ENCODE measurements at regions not wholly inside any gene's neighbourhood (a gene's known extent, or its start where the extent isn't known, plus 50 kb on each side); places are given as distances from the start of the nearest gene placed in this dataset.

- intact Hi-C loops (cut with micrococcal nuclease) = no loop called here
- no peak for ATAC-seq
- TF ChIP-seq ZEB2 (IDR thresholded peaks at IDR 0.05) (no peak), JUN (IDR thresholded peaks at IDR 0.05; ENCODE audit: borderline replicate concordance, low read depth, low read length) (peak; percentile 43; the same call in 1 of the 2 replicates), JUN (CRISPR knock-in tag; IDR thresholded peaks at IDR 0.05; ENCODE audit: borderline replicate concordance) (0 out of 2 replicates have a peak, but pooled peaks have one; percentile 25), STAT5A (IDR thresholded peaks at IDR 0.05; ENCODE audit: borderline replicate concordance, low read length) (no peak), TCF3 (CRISPR knock-in tag; IDR thresholded peaks at IDR 0.05) (peak; percentile 55), REST (IDR thresholded peaks at IDR 0.05; ENCODE audit: borderline replicate concordance) (no peak), REST (CRISPR knock-in tag; IDR thresholded peaks at IDR 0.05; ENCODE audit: low read depth) (no peak), XRCC3 (IDR thresholded peaks at IDR 0.05) (no peak), ZNF395 (CRISPR knock-in tag; IDR thresholded peaks at IDR 0.05) (no peak), THRB (CRISPR knock-in tag; conservative IDR thresholded peaks at IDR 0.05) (no peak), ELF4 (CRISPR knock-in tag; IDR thresholded peaks at IDR 0.05) (no peak), FIP1L1 (IDR thresholded peaks at IDR 0.05; ENCODE audit: low read depth, low read length, poor library complexity, severe bottlenecking) (no peak), ZSCAN32 (CRISPR knock-in tag; IDR thresholded peaks at IDR 0.05) (0 out of 2 replicates have a peak, but pooled peaks have one; percentile 7)
Observed at GRCh38 chr3:5431811-5432378, 244.4 kb downstream of the EDEM1 start.

More at GRCh38 chr3:5431811-5432378, 244.4 kb downstream of the EDEM1 start:
- Histone ChIP-seq H3K9ac (ENCODE audit: insufficient read depth in 1 of 2, low read depth in 2 of 2, low read length in 2 of 2) (no peak overlapping the region), H3K4me2 (ENCODE audit: insufficient read depth, low read length) (peak overlapping the region; percentile 13; the same call in 1 of the 2 replicates), H3K27me3 (ENCODE audit: control insufficient read depth in 2 of 2, insufficient read depth in 2 of 2, low read length in 2 of 2) (no peaks in the 10 kb centered on the region), H3K9me3 (replicated peaks; ENCODE audit: control insufficient read depth, insufficient read depth, low read depth, low read length) (peaks cover 19% of the 10 kb centered on the region), H3K27ac (ENCODE audit: extremely low read depth, low read depth, low read length) (peak overlapping the region; percentile 30; the same call in 2 of the 3 replicates), H3K79me2 (ENCODE audit: control insufficient read depth, insufficient read depth, low read length) (no peaks in the 10 kb centered on the region), H3K4me3 (no peak overlapping the region), H4K20me1 (replicated peaks; ENCODE audit: control insufficient read depth, insufficient read depth, low read length) (no peaks in the 10 kb centered on the region), H3K4me1 (replicated peaks in 1 of 2; ENCODE audit: control insufficient read depth in 2 of 2, insufficient read depth in 2 of 2, low read length in 2 of 2) (peaks cover 23 to 58% of the 10 kb centered on the region in 2 experiments), H3K36me3 (ENCODE audit: control insufficient read depth, insufficient read depth, low read length) (no peaks in the 10 kb centered on the region; the same call in 2 of the 3 replicates), H2AFZ (ENCODE audit: low read depth, low read length) (peak overlapping the region; percentile 81), H3K9me1 (ENCODE audit: control insufficient read depth, insufficient read depth, low read length) (no peaks in the 10 kb centered on the region)
- DNase-seq (ENCODE audit: extremely low read depth in 1 of 4, low spot score in 3 of 4) (peak in 2 of 4 experiments; percentile 41 to 69), FAIRE-seq (peak; percentile 56)
- 54% methylated on average over 5 of the region's 5 CpGs for WGBS (ENCODE audit: insufficient coverage, low coverage, missing lambda C conversion rate)
- ChIA-PET POLR2A (no interaction called here), CTCF (ENCODE audit: low intra/inter-chr PET ratio) (no interaction called here)
- in situ Hi-C loops (cut with MboI) = no loop called here
- BruUV-seq (replicated peaks) = no TSS peak
